ENCODE measurements at regions not wholly inside any gene's neighbourhood (a gene's known extent, or its start where the extent isn't known, plus 50 kb on each side); places are given as distances from the start of the nearest gene placed in this dataset.

DNA sequence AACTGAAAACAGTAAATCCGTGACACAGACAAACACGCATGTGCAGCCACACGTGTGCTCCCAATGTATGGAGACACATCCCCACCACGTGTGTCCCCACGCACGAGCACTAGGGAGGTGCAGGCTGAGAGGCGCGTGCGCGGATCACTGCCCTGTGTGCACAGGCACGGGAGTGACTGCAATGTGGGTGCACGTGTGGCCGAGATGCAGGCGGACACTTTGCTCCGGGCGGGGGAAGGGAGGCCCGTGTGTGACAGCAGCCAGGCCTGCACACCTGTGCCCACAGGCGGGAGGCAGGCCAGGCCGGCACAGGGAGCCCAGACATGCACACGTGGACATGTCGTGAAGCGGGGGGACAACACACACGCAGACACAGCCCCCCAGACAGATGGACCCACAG is 77.0 kb downstream of the PTPRS start:
- no peak for ATAC-seq (ENCODE audit: low FRiP score)
- H3K36me3 ChIP-seq (ENCODE audit: control insufficient read depth in 1 of 2, insufficient read depth in 2 of 2, low read length in 1 of 2) = peaks cover 0 to 1% of the 10 kb centered on the region in 2 donors
- intact Hi-C loops (cut with DNase I) = no loop called here

DNA sequence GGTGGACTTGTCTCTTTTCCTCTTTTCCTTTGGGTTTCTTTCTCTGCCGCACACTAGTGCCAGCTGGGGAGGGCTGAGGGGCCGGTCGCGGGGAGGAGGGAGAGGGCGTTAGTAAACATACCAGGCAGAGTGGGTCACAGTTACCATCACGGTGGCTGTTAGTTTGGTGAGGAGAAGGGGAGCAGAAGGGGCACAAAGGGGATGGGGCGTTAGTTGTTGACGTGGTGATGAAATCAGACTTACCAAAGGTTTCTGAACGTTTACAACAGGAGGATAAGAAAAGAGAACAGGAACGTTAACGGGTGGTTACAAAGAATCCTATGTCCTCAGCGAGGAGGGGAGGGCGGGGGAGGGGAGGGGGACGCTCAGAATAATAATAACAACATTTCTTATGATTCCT is 77.9 kb downstream of the PTPRS start:
- WGBS, 2 donors = 71 to 75% methylated on average over 14 of the region's 14 CpGs
- H3K36me3 ChIP-seq (ENCODE audit: control insufficient read depth in 1 of 2, insufficient read depth in 2 of 2, low read length in 1 of 2) = peaks cover 0 to 1% of the 10 kb centered on the region in 2 donors

More for the DNA sequence above, 77.0 kb downstream of the PTPRS start:
- no peaks in the 10 kb centered on the region for H3K9me3 ChIP-seq (ENCODE audit: control insufficient read depth, low read length)
- H3K4me3 ChIP-seq (ENCODE audit: low read length in 2 of 2) = no peak overlapping the region
- H3K27me3 ChIP-seq (ENCODE audit: control insufficient read depth in 1 of 2, insufficient read depth in 2 of 2, low read length in 1 of 2) = no peaks in the 10 kb centered on the region
- WGBS, 2 donors = 88 to 92% methylated on average over 23 of the region's 23 CpGs
- H3K4me1 ChIP-seq (ENCODE audit: control insufficient read depth in 1 of 2, insufficient read depth in 2 of 2, low read length in 2 of 2) = no peaks in the 10 kb centered on the region
- no peak overlapping the region for H3K27ac ChIP-seq (ENCODE audit: low read depth in 1 of 2, low read length in 2 of 2)
- no peak for DNase-seq

DNA sequence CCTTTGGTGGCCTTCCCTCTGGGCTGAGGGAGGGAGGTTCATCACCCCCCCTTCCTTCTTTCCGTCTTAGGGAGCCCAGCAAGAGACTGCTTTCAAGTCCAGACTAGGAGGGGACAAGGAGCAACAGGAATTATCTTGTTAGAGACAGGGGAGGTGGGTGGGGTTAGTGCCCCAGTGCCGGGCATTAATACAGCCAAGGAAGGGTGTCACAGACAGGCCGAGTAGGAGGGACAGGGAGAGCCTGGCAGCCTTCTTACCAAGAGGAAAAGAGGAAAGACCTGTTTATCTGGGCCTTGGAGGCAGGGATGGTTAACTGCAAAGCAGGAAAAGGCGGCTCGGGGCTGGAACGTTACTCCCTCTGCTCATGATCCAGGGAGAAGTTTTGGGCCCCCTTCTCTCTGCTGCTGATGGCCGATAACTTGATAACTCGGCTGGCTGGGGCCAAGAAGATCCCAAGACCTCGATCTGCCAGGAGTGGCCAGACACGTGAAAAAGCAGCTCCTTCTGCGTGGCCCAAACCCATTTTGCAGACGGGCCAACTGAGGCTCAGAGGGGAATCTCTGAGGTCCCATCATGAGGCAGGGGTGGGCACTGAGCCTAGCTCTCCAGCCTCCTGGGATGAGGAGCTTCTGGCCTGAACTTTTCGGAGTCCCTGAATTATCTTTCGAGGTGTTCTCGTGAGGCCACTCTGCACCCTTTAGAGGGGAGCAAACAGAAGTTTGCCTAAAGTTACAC is 79.3 kb downstream of the PTPRS start:
- H3K4me3 ChIP-seq (ENCODE audit: low read length in 2 of 2) = no peak overlapping the region
- peaks cover 0 to 4% of the 10 kb centered on the region in 2 donors for H3K36me3 ChIP-seq (ENCODE audit: control insufficient read depth in 1 of 2, insufficient read depth in 2 of 2, low read length in 1 of 2)
- DNase-seq (no peak), ATAC-seq (ENCODE audit: low FRiP score) (no peak)
- no peaks in the 10 kb centered on the region for H3K9me3 ChIP-seq (ENCODE audit: control insufficient read depth, low read length)
- no peaks in the 10 kb centered on the region for H3K4me1 ChIP-seq (ENCODE audit: control insufficient read depth in 1 of 2, insufficient read depth in 2 of 2, low read length in 2 of 2)
- H3K27me3 ChIP-seq (ENCODE audit: control insufficient read depth in 1 of 2, insufficient read depth in 2 of 2, low read length in 1 of 2) = no peaks in the 10 kb centered on the region
- 79 to 85% methylated on average over 15 of the region's 15 CpGs for WGBS, 2 donors
- intact Hi-C loops (cut with DNase I) = no loop called here
- no peak overlapping the region for H3K27ac ChIP-seq (ENCODE audit: low read depth in 1 of 2, low read length in 2 of 2)

More for the DNA sequence above, 77.9 kb downstream of the PTPRS start:
- H3K4me1 ChIP-seq (ENCODE audit: control insufficient read depth in 1 of 2, insufficient read depth in 2 of 2, low read length in 2 of 2) = no peaks in the 10 kb centered on the region
- intact Hi-C loops (cut with DNase I) = no loop called here
- H3K27ac ChIP-seq (ENCODE audit: low read depth in 1 of 2, low read length in 2 of 2) = no peak overlapping the region
- ATAC-seq (ENCODE audit: low FRiP score) = no peak
- no peak for DNase-seq
- H3K27me3 ChIP-seq (ENCODE audit: control insufficient read depth in 1 of 2, insufficient read depth in 2 of 2, low read length in 1 of 2) = no peaks in the 10 kb centered on the region
- no peaks in the 10 kb centered on the region for H3K9me3 ChIP-seq (ENCODE audit: control insufficient read depth, low read length)
- H3K4me3 ChIP-seq (ENCODE audit: low read length in 2 of 2) = no peak overlapping the region

DNA sequence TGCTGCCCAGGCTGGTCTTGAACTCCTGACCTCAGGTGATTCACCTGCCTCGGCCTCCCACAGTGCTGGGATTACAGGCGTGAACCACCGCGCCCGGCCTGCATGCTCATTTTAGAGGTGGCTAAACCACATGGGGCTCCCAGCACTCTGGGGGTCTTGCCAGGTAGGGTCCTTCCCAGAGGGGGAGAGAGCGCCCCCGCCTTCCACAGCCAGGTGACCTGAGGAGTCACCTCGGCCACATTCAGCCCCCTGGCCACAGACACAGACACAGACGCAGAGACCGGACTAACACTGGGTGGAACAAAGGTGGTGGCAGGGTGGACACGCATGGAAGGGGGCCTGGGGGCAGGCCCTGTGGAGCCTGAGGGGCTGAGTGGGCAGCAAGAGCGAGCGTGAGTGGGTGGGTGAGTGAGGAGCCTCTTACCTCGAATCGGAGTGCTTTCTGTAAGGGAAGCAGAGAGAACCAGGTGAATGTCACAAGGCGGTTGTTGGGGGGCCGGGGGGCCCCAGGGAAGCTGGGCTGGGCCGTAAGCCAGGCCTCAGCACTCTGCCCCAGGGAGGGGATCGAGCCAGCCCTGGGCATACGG is 80.1 kb downstream of the PTPRS start:
- Histone ChIP-seq H3K27me3 (ENCODE audit: control insufficient read depth in 1 of 2, insufficient read depth in 2 of 2, low read length in 1 of 2) (no peaks in the 10 kb centered on the region), H3K36me3 (ENCODE audit: control insufficient read depth in 1 of 2, insufficient read depth in 2 of 2, low read length in 1 of 2) (peaks cover 0 to 4% of the 10 kb centered on the region in 2 donors), H3K27ac (ENCODE audit: low read depth in 1 of 2, low read length in 2 of 2) (no peak overlapping the region), H3K4me1 (ENCODE audit: control insufficient read depth in 1 of 2, insufficient read depth in 2 of 2, low read length in 2 of 2) (no peaks in the 10 kb centered on the region), H3K9me3 (ENCODE audit: control insufficient read depth, low read length) (no peaks in the 10 kb centered on the region), H3K4me3 (ENCODE audit: low read length in 2 of 2) (no peak overlapping the region)
- no peak for ATAC-seq (ENCODE audit: low FRiP score)
- intact Hi-C loops (cut with DNase I) = no loop called here
- DNase-seq = no peak
- WGBS, 2 donors = 92 to 94% methylated on average over 20 of the region's 20 CpGs

DNA sequence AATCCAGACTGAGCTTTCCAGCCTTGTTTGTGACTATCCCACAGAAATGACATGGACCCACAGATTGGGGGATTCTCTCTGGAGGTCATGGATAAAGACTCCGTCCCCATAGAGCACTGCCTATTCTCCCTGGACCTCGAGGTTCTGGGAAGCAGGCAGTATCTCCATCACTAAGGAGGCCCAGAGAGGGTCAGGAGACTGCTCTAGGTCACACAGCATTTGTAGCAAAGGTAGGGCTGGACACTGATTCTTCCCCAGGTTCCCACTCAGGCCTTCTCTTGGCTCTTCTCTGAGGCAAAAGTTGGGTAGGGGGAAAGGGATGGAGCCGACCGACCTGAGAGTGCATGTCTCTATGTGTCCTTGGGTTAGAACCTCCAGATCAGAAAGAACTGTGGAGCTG is 80.9 kb downstream of the PTPRS start:
- Histone ChIP-seq H3K27me3 (ENCODE audit: control insufficient read depth in 1 of 2, insufficient read depth in 2 of 2, low read length in 1 of 2) (no peaks in the 10 kb centered on the region), H3K4me3 (ENCODE audit: low read length in 2 of 2) (no peak overlapping the region), H3K36me3 (ENCODE audit: control insufficient read depth in 1 of 2, insufficient read depth in 2 of 2, low read length in 1 of 2) (peaks cover 0 to 7% of the 10 kb centered on the region in 2 donors), H3K4me1 (ENCODE audit: control insufficient read depth in 1 of 2, insufficient read depth in 2 of 2, low read length in 2 of 2) (no peaks in the 10 kb centered on the region), H3K9me3 (ENCODE audit: control insufficient read depth, low read length) (peaks cover 2% of the 10 kb centered on the region), H3K27ac (ENCODE audit: low read depth in 1 of 2, low read length in 2 of 2) (no peak overlapping the region)
- intact Hi-C loops (cut with DNase I) = no loop called here
- 97% methylated on average over 4 of the region's 4 CpGs for WGBS, 2 donors
- ATAC-seq (ENCODE audit: low FRiP score) (no peak), DNase-seq (no peak)

DNA sequence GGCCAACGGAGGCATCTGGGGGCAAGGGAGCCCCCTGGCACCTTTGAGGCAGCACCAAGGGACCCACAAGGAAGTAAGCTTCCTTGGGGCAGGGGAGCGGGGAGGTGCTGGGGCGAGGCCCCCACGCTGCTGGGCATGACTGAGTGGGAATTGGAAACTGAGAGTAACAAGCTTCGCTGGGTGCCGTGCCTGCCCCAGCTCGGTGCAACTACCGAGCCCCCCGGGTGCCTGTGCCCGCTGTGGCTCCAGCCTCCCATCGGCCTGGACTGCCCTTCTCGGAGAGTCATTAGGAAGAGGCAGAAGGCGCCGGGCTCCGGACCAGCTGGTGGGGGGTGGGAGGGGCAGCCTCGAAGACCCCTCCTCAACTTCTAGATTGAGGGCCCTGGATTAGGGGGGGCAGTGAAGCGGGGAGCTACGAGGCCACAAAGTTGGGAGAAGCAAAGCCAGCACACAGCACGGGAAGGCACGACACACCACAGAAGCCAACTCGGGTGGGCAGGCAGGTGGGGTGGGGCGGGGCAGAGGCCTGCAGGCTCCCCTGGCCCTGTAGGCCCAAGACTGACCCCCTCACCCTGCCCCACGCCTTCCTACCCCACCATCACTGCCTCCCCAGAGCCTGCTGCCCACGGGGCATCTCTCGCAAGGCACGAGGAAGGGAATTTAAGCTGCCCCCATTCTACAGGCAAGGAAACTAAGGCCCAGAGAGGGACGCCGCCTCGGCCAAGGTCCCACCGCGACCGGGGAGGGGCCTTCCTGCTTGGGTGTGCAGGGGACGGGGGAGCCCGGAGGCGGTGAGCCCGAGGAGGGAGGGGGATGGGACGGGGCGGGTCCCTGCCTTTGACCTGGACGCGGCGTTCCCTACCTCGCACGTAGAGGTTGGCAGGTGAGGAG is 83.2 kb downstream of the PTPRS start:
- H3K4me3 ChIP-seq (ENCODE audit: low read length in 2 of 2) = no peak overlapping the region
- WGBS, 2 donors = 96 to 97% methylated on average over 35 to 43 of the region's 43 CpGs
- H3K4me1 ChIP-seq (ENCODE audit: control insufficient read depth in 1 of 2, insufficient read depth in 2 of 2, low read length in 2 of 2) = no peaks in the 10 kb centered on the region
- intact Hi-C loops (cut with DNase I) = no loop called here
- ATAC-seq (ENCODE audit: low FRiP score) = no peak
- H3K27ac ChIP-seq (ENCODE audit: low read depth in 1 of 2, low read length in 2 of 2) = no peak overlapping the region
- H3K27me3 ChIP-seq (ENCODE audit: control insufficient read depth in 1 of 2, insufficient read depth in 2 of 2, low read length in 1 of 2) = no peaks in the 10 kb centered on the region
- DNase-seq = no peak
- H3K36me3 ChIP-seq (ENCODE audit: control insufficient read depth in 1 of 2, insufficient read depth in 2 of 2, low read length in 1 of 2) = peaks cover 0 to 6% of the 10 kb centered on the region in 2 donors
- H3K9me3 ChIP-seq (ENCODE audit: control insufficient read depth, low read length) = peaks cover 4% of the 10 kb centered on the region

DNA sequence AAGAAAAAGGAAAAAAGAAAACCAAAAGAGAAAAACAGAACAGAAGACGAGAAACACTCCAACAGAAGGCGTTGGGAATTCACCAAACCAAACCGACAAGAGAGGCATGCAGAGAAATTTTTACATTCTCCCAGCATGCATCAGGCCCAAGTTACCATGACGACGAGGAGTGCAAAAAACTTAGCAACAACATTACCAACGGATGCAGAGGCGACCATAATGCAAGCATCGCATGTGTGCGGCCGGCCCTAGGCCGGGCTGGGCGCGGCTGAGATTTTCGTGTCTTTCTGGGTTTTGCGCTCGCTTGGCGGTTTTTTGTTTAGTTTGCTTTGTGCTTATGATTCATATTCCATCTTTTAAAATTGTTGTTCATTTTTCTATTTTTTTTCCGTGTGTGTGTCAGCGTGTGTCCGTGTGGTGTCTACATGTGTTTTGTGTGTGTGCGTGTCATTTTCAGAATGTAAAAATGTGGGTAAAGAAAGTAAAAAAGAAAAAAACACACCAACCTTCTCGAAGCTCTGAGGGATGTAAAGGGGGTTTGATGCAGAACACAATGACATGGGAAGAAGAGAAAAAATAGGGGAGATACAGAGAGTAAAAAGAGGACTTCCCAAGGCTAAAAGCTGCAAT is 84.9 kb downstream of the PTPRS start:
- ATAC-seq (ENCODE audit: low FRiP score) (no peak), DNase-seq (no peak)
- peaks cover 0 to 6% of the 10 kb centered on the region in 2 donors for H3K36me3 ChIP-seq (ENCODE audit: control insufficient read depth in 1 of 2, insufficient read depth in 2 of 2, low read length in 1 of 2)

DNA sequence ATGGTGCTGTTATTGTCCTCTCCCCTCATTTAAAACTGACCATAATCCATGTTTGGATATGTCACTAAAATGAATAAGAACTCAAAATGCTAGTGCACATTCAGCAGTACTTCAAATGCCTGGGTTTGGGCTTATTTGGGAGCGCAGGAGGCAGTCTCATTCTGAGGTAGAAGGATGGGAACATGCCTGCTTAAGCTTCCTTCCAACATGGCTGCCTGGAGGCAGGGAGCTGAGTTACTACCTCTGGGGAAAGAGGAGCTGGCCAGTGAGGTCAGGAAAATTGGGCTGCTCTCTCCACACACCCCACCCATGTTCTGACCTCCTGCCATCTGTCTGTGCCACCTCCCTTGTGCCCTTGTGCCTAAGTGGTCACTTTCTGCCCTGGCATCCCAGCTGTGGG is 85.7 kb downstream of the PTPRS start:
- Histone ChIP-seq H3K27me3 (ENCODE audit: control insufficient read depth in 1 of 2, insufficient read depth in 2 of 2, low read length in 1 of 2) (no peaks in the 10 kb centered on the region), H3K4me3 (ENCODE audit: low read length in 2 of 2) (no peak overlapping the region), H3K4me1 (ENCODE audit: control insufficient read depth in 1 of 2, insufficient read depth in 2 of 2, low read length in 2 of 2) (no peaks in the 10 kb centered on the region), H3K27ac (ENCODE audit: low read depth in 1 of 2, low read length in 2 of 2) (no peak overlapping the region), H3K36me3 (ENCODE audit: control insufficient read depth in 1 of 2, insufficient read depth in 2 of 2, low read length in 1 of 2) (peaks cover 0 to 6% of the 10 kb centered on the region in 2 donors), H3K9me3 (ENCODE audit: control insufficient read depth, low read length) (peaks cover 4% of the 10 kb centered on the region)
- no peak for ATAC-seq (ENCODE audit: low FRiP score)
- intact Hi-C loops (cut with DNase I) = no loop called here
- 96 to 100% methylated on average over 1 of the region's 1 CpG for WGBS, 2 donors
- DNase-seq = no peak

More for the DNA sequence above, 84.9 kb downstream of the PTPRS start:
- peaks cover 4% of the 10 kb centered on the region for H3K9me3 ChIP-seq (ENCODE audit: control insufficient read depth, low read length)
- WGBS, 2 donors = 97 to 98% methylated on average over 22 of the region's 22 CpGs
- H3K4me1 ChIP-seq (ENCODE audit: control insufficient read depth in 1 of 2, insufficient read depth in 2 of 2, low read length in 2 of 2) = no peaks in the 10 kb centered on the region
- intact Hi-C loops (cut with DNase I) = no loop called here
- no peak overlapping the region for H3K27ac ChIP-seq (ENCODE audit: low read depth in 1 of 2, low read length in 2 of 2)
- H3K27me3 ChIP-seq (ENCODE audit: control insufficient read depth in 1 of 2, insufficient read depth in 2 of 2, low read length in 1 of 2) = no peaks in the 10 kb centered on the region
- H3K4me3 ChIP-seq (ENCODE audit: low read length in 2 of 2) = no peak overlapping the region
